ENCODE measurements at regions not wholly inside any gene's neighbourhood (a gene's known extent, or its start where the extent isn't known, plus 50 kb on each side); places are given as distances from the start of the nearest gene placed in this dataset.

DNA sequence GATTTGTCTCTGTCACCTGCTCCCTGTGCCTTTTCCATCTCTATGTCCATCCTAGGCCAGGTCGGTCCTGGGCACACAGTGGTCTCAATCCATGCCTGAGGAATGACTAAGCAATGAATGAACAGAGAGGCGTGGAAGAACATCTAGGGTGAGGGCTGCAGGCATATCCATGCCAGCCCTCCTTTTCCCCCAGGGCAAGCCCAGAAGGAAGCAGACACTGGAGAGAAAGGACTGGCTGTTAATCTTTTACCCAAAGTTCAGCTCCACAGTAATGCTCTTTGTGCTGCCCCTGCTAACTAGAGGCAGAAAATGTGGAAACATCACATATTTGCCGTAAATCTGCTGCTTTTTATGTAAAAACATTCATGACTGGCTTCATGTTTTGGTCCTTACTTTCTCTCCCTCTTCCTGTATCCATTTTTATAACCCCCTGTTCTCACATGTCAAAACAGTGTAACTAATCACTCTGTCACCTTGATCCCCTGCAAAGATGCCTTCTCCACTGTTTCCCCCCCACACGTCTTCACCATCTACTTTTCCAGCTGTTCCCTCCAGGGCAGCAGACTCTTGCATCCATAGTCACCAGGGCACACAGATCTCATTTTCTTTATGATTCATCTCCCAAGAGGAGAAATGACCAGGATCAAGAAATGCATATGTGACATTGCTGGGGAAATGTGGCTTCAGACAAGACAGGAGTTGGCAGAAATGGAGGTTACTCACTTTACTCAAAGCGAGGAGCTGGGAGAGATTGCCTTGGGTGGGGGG is 166.4 kb upstream of the PROX1 start:
- TF ChIP-seq NFIC (IDR thresholded peaks at IDR 0.05) (no peak), TAF1 (IDR thresholded peaks at IDR 0.05; ENCODE audit: low read depth) (no peak), TEAD4 (IDR thresholded peaks at IDR 0.05) (no peak), CREB1 (IDR thresholded peaks at IDR 0.05; ENCODE audit: low read depth) (no peak), YY1 (IDR thresholded peaks at IDR 0.05; ENCODE audit: low read depth) (no peak), CEBPB (IDR thresholded peaks at IDR 0.05) (no peak)
- TF ChIP-seq, protein P1, sequence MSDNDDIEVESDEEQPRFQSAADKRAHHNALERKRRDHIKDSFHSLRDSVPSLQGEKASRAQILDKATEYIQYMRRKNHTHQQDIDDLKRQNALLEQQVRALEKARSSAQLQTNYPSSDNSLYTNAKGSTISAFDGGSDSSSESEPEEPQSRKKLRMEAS (IDR thresholded peaks at IDR 0.05), result no peak

GRCh38 chr1:213821943-213822334 is 165.8 kb upstream of the PROX1 start:
- no peak for TF ChIP-seq YY1 (IDR thresholded peaks at IDR 0.05; ENCODE audit: low read depth)
- TF ChIP-seq, protein P2, sequence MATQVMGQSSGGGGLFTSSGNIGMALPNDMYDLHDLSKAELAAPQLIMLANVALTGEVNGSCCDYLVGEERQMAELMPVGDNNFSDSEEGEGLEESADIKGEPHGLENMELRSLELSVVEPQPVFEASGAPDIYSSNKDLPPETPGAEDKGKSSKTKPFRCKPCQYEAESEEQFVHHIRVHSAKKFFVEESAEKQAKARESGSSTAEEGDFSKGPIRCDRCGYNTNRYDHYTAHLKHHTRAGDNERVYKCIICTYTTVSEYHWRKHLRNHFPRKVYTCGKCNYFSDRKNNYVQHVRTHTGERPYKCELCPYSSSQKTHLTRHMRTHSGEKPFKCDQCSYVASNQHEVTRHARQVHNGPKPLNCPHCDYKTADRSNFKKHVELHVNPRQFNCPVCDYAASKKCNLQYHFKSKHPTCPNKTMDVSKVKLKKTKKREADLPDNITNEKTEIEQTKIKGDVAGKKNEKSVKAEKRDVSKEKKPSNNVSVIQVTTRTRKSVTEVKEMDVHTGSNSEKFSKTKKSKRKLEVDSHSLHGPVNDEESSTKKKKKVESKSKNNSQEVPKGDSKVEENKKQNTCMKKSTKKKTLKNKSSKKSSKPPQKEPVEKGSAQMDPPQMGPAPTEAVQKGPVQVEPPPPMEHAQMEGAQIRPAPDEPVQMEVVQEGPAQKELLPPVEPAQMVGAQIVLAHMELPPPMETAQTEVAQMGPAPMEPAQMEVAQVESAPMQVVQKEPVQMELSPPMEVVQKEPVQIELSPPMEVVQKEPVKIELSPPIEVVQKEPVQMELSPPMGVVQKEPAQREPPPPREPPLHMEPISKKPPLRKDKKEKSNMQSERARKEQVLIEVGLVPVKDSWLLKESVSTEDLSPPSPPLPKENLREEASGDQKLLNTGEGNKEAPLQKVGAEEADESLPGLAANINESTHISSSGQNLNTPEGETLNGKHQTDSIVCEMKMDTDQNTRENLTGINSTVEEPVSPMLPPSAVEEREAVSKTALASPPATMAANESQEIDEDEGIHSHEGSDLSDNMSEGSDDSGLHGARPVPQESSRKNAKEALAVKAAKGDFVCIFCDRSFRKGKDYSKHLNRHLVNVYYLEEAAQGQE (IDR thresholded peaks at IDR 0.05; ENCODE audit: low read depth), result no peak
- no peak for TF ChIP-seq TCF12 (IDR thresholded peaks at IDR 0.05; ENCODE audit: low read depth)
- no peak for TF ChIP-seq TEAD4 (IDR thresholded peaks at IDR 0.05)
- TF ChIP-seq CREB1 (IDR thresholded peaks at IDR 0.05; ENCODE audit: low read depth), result no peak
- TF ChIP-seq TAF1 (IDR thresholded peaks at IDR 0.05; ENCODE audit: low read depth), result no peak
- TF ChIP-seq USF1 (IDR thresholded peaks at IDR 0.05), result no peak
- no peak for TF ChIP-seq RAD21 (IDR thresholded peaks at IDR 0.05; ENCODE audit: low read depth)
- TF ChIP-seq NFIC (IDR thresholded peaks at IDR 0.05), result no peak
- no peak for TF ChIP-seq FOXM1 (IDR thresholded peaks at IDR 0.05; ENCODE audit: borderline replicate concordance, low read depth)
- TF ChIP-seq, protein P1 (IDR thresholded peaks at IDR 0.05), result no peak
- TF ChIP-seq EGR1 (IDR thresholded peaks at IDR 0.05), result no peak

- TF ChIP-seq YY1 (IDR thresholded peaks at IDR 0.05; ENCODE audit: low read depth), result no peak
- no peak for TF ChIP-seq FOXM1 (IDR thresholded peaks at IDR 0.05; ENCODE audit: borderline replicate concordance, low read depth)
- no peak for TF ChIP-seq TAF1 (IDR thresholded peaks at IDR 0.05; ENCODE audit: low read depth)
- no peak for TF ChIP-seq EP300 (IDR thresholded peaks at IDR 0.05; ENCODE audit: borderline replicate concordance)
- TF ChIP-seq, protein P2 (IDR thresholded peaks at IDR 0.05; ENCODE audit: low read depth), result no peak
- no peak for TF ChIP-seq TCF12 (IDR thresholded peaks at IDR 0.05; ENCODE audit: low read depth)
- TF ChIP-seq, protein P1 (IDR thresholded peaks at IDR 0.05), result no peak
- no peak for TF ChIP-seq CREB1 (IDR thresholded peaks at IDR 0.05; ENCODE audit: low read depth)
Measured at GRCh38 chr1:213826891-213827290, 160.9 kb upstream of the PROX1 start.

DNA sequence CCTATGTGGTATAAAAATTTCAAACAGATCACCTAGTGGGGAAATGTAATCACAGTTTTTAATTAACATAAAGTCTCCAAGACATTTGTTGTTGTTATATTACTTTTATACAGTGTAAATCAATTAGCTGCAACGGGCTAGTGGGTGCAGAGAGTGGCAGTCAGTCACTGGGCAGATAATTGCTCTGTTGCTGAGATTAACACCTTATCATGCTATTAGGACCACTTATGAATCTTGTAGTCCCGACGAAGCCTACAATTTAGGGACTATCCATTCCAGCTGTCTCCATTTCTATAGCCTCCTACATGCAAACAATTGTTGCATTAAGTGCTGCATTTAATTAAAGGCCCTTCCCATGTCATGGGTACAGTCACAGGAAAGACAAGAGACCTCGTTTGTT is 158.9 kb upstream of the PROX1 start:
- TF ChIP-seq RAD21 (IDR thresholded peaks at IDR 0.05; ENCODE audit: low read depth) (no peak), EP300 (IDR thresholded peaks at IDR 0.05; ENCODE audit: borderline replicate concordance) (no peak), TAF1 (IDR thresholded peaks at IDR 0.05; ENCODE audit: low read depth) (no peak), CEBPB (IDR thresholded peaks at IDR 0.05) (no peak), NFIC (IDR thresholded peaks at IDR 0.05) (no peak), EGR1 (IDR thresholded peaks at IDR 0.05) (no peak), ZBTB7A (IDR thresholded peaks at IDR 0.05; ENCODE audit: low read depth) (no peak), TCF12 (IDR thresholded peaks at IDR 0.05; ENCODE audit: low read depth) (no peak), FOXM1 (IDR thresholded peaks at IDR 0.05; ENCODE audit: borderline replicate concordance, low read depth) (no peak), CREB1 (IDR thresholded peaks at IDR 0.05; ENCODE audit: low read depth) (no peak), YY1 (IDR thresholded peaks at IDR 0.05; ENCODE audit: low read depth) (no peak), TEAD4 (IDR thresholded peaks at IDR 0.05) (no peak), USF1 (IDR thresholded peaks at IDR 0.05) (no peak)
- TF ChIP-seq, protein P1 (IDR thresholded peaks at IDR 0.05), result no peak
- TF ChIP-seq, protein P2 (IDR thresholded peaks at IDR 0.05; ENCODE audit: low read depth), result no peak

Data from Ishikawa (cell line).